Endodermal cell (in vitro differentiated cells): ENCODE measurements at regions not wholly inside any gene's neighbourhood (a gene's known extent, or its start where the extent isn't known, plus 50 kb on each side); places are given as distances from the start of the nearest gene placed in this dataset.

Experiments used
- DNase-seq: peaks from one replicate; pipeline ENCODE4 v3.0.0-alpha.2; 2017
- H3K27ac ChIP-seq: 2 replicates; pipeline ENCODE4 v1.5.1; 2013; ENCODE audit warnings: mild to moderate bottlenecking, low read depth, low read length, moderate library complexity
- H3K27me3 ChIP-seq: 2 replicates; pipeline ENCODE4 v1.6.1; 2013; ENCODE audit warnings: mild to moderate bottlenecking, low read length, moderate library complexity; ENCODE audit not compliant: insufficient read depth, control insufficient read depth, poor library complexity, severe bottlenecking
- H3K36me3 ChIP-seq: 2 replicates; pipeline ENCODE4 v1.7.0; 2013; ENCODE audit warnings: mild to moderate bottlenecking, low read length, moderate library complexity; ENCODE audit not compliant: control insufficient read depth, insufficient read depth
- H3K4me1 ChIP-seq: one replicate; pipeline ENCODE4 v1.7.0; 2013; ENCODE audit warnings: low read length; ENCODE audit not compliant: control insufficient read depth, insufficient read depth
- H3K4me3 ChIP-seq: 2 replicates; pipeline ENCODE4 v1.5.1; 2013; ENCODE audit warnings: mild to moderate bottlenecking, low read length, moderate library complexity
- H3K9ac ChIP-seq: 2 replicates; pipeline ENCODE4 v1.6.1; 2013; ENCODE audit warnings: mild to moderate bottlenecking, low read length, moderate library complexity; ENCODE audit not compliant: poor library complexity, severe bottlenecking; ENCODE audit errors: extremely low read depth
- H3K9me3 ChIP-seq: 2 replicates; pipeline ENCODE4 v1.6.1; 2013; ENCODE audit warnings: mild to moderate bottlenecking, low read length, moderate library complexity; ENCODE audit not compliant: control insufficient read depth
- H3K27ac Mint-ChIP-seq: 2 replicates; pipeline ENCODE4 v1.8.0; 2020; ENCODE audit warnings: mixed read lengths
- H3K27me3 Mint-ChIP-seq: 2 replicates; pipeline ENCODE4 v1.8.0; 2021; ENCODE audit warnings: mild to moderate bottlenecking, mixed read lengths; ENCODE audit not compliant: insufficient read depth
- H3K36me3 Mint-ChIP-seq: 2 replicates; pipeline ENCODE4 v1.8.0; 2020; ENCODE audit warnings: low read depth, mixed read lengths
- H3K4me1 Mint-ChIP-seq: 2 replicates; pipeline ENCODE4 v1.8.0; 2020; ENCODE audit warnings: mixed read lengths
- H3K4me3 Mint-ChIP-seq: 2 replicates; pipeline ENCODE4 v1.8.0; 2020; ENCODE audit warnings: mild to moderate bottlenecking, moderate library complexity, mixed read lengths
- H3K9me3 Mint-ChIP-seq: 2 replicates; pipeline ENCODE4 v1.8.0; 2020; ENCODE audit warnings: mild to moderate bottlenecking, mixed read lengths
- WGBS, 2 experiments: methylation state at CpG; one replicate each; pipeline versions ENCODE4 v1.1.5 to v1.1.7; 2013; ENCODE audit warnings: missing lambda C conversion rate in 2 of 2, mixed read lengths in 1 of 2; ENCODE audit not compliant: insufficient coverage in 1 of 2, insufficient read length in 1 of 2; 5-methylcytosine and 5-hydroxymethylcytosine counted together
- TF ChIP-seq, protein P1 (sequence below): fragments of 200-600 bp; sonication (generic); conservative IDR thresholded peaks from 2 replicates; pipeline ENCODE4 v1.5.0; 2021; ENCODE audit warnings: antibody characterized with exemption, mild to moderate bottlenecking

DNA sequence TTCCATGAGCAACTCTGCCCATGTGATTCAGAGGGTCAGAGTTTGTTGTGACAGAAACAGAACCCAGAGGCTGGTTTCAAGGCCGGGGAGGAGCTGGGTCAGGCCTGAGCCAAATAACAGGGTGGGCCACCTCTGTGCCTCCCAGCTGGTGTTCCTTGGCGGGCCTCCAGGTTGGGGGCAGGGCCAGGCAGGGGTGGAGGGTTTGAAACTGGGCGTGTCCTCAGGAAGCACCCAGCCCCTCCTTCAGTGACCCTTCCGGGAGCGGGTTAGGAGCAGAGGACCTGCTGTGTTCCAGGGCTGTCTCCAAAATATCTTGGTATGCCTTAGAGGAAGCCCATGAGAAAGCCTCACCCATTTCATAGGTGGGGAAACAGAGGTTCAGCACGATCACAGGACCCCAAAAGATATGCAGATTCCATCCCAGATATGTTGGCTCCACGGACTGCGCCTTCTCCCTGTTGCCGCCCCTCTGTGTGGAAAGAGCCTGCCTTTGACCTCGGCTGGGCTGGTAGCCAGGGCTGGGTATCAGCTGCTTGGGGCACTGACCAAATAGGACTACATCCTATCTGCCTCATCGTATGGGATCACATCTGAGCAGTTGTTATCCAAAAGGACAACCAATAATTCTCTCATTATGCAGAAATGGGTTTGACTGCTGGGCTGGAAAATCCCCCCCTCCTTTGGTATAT, 74.8 kb upstream of the GLI2 start:
- peaks cover 23% of the 10 kb centered on the region for H3K9me3 ChIP-seq
- DNase-seq = peak; percentile 56
- H3K27me3 Mint-ChIP-seq = peaks cover 66% of the 10 kb centered on the region
- H3K4me1 Mint-ChIP-seq = no peaks in the 10 kb centered on the region
- H3K4me3 Mint-ChIP-seq = no peak overlapping the region
- no peak overlapping the region for H3K27ac Mint-ChIP-seq
- H3K27me3 ChIP-seq = peaks cover 8% of the 10 kb centered on the region
- no peak overlapping the region for H3K4me3 ChIP-seq
- H3K36me3 Mint-ChIP-seq = no peaks in the 10 kb centered on the region
- WGBS, 2 experiments = 78 to 85% methylated on average over 5 to 11 of the region's 11 CpGs
- TF ChIP-seq, protein P1, sequence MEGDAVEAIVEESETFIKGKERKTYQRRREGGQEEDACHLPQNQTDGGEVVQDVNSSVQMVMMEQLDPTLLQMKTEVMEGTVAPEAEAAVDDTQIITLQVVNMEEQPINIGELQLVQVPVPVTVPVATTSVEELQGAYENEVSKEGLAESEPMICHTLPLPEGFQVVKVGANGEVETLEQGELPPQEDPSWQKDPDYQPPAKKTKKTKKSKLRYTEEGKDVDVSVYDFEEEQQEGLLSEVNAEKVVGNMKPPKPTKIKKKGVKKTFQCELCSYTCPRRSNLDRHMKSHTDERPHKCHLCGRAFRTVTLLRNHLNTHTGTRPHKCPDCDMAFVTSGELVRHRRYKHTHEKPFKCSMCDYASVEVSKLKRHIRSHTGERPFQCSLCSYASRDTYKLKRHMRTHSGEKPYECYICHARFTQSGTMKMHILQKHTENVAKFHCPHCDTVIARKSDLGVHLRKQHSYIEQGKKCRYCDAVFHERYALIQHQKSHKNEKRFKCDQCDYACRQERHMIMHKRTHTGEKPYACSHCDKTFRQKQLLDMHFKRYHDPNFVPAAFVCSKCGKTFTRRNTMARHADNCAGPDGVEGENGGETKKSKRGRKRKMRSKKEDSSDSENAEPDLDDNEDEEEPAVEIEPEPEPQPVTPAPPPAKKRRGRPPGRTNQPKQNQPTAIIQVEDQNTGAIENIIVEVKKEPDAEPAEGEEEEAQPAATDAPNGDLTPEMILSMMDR = no peak
- H3K4me1 ChIP-seq = no peaks in the 10 kb centered on the region
- no peaks in the 10 kb centered on the region for H3K36me3 ChIP-seq
- peaks cover 25% of the 10 kb centered on the region for H3K9me3 Mint-ChIP-seq
- no peak overlapping the region for H3K27ac ChIP-seq
- H3K9ac ChIP-seq = no peak overlapping the region

DNA sequence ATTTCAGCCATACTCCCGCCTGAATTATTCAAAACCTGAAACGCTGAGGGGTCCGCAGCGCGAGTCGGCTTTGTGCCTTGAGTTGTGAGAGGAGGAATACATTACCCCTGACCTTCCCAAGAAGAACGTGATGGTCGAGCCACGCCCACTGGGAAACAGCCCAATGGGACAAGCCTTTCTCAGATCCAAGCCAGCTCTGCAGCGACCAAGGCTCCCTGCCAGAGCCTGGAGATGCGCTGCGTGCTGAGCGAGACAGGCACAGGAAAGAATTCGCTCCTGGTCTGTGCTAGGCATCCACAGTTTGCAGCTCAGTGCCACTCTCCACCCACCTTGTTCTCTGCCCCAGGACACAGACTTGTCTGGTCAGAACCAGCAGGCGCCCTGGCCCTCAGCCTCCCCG, 74.1 kb upstream of the GLI2 start:
- Histone ChIP-seq H3K4me3 (no peak overlapping the region), H3K27me3 (peaks cover 8% of the 10 kb centered on the region), H3K9ac (no peak overlapping the region), H3K36me3 (no peaks in the 10 kb centered on the region), H3K9me3 (peaks cover 29% of the 10 kb centered on the region), H3K4me1 (no peaks in the 10 kb centered on the region), H3K27ac (no peak overlapping the region)
- Mint-ChIP-seq H3K4me3 (no peak overlapping the region), H3K4me1 (no peaks in the 10 kb centered on the region), H3K36me3 (peaks cover 2% of the 10 kb centered on the region), H3K9me3 (peaks cover 31% of the 10 kb centered on the region), H3K27ac (no peak overlapping the region), H3K27me3 (peaks cover 66% of the 10 kb centered on the region)
- 50 to 66% methylated on average over 14 to 16 of the region's 16 CpGs for WGBS, 2 experiments
- DNase-seq = peak; percentile 94
- TF ChIP-seq, protein P1 = no peak

DNA sequence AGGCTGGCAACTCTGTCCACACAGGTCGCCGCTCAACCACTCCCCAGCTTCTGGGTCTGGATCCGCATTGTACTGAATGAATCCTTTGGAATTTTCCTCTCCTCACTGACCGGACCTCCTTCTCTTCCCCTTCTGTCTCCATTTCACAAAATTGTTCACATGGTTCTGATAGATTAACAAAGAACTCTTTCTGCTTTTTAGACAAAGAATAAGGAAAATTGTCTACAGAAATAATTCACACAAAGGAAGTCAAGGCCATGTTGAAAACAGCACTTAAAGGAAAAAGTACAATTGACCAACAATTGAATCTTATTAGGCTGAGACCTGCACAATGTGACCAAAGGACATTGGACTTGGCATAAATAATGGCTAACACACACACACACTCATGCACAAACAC, 73.6 kb upstream of the GLI2 start:
- H3K27ac ChIP-seq = no peak overlapping the region
- WGBS, 2 experiments = 92 to 100% methylated on average over 1 to 4 of the region's 4 CpGs

More for the DNA sequence above, 73.6 kb upstream of the GLI2 start:
- Histone ChIP-seq H3K36me3 (no peaks in the 10 kb centered on the region), H3K27me3 (peaks cover 8% of the 10 kb centered on the region), H3K4me1 (no peaks in the 10 kb centered on the region), H3K9ac (no peak overlapping the region), H3K4me3 (no peak overlapping the region), H3K9me3 (peaks cover 33% of the 10 kb centered on the region)
- no peak for DNase-seq
- Mint-ChIP-seq H3K27me3 (peaks cover 65% of the 10 kb centered on the region), H3K4me1 (no peaks in the 10 kb centered on the region), H3K27ac (no peak overlapping the region), H3K9me3 (peaks cover 35% of the 10 kb centered on the region), H3K4me3 (no peak overlapping the region), H3K36me3 (peaks cover 3% of the 10 kb centered on the region)
- TF ChIP-seq, protein P1 = no peak
